Thyroid gland (tissue), 4 donors: ENCODE measurements at regions not wholly inside any gene's neighbourhood (a gene's known extent, or its start where the extent isn't known, plus 50 kb on each side); places are given as distances from the start of the nearest gene placed in this dataset.

Experiments used
- CTCF ChIP-seq, 6 experiments: fragments of 200-600 bp in 3 of 6; fragments of 450-650 bp in 3 of 6; sonication (generic) in 3 of 6; IDR thresholded peaks; one replicate each; pipeline ENCODE4 v1.5.1; 2016 to 2019; ENCODE audit warnings: antibody characterized with exemption in 6 of 6, mild to moderate bottlenecking in 2 of 6, inconsistent platforms in 1 of 6, moderate library complexity in 1 of 6
- POLR2A ChIP-seq, 2 donors: fragments of 450-650 bp; IDR thresholded peaks; one replicate each; pipeline ENCODE4 v1.6.1; 2017; ENCODE audit warnings: antibody characterized with exemption in 2 of 2, mild to moderate bottlenecking in 2 of 2, moderate library complexity in 1 of 2

GRCh38 chr20:2242678-2243077 is 53.1 kb upstream of the TGM3 start:
- TF ChIP-seq POLR2A (IDR thresholded peaks at IDR 0.05) (no peak), CTCF (IDR thresholded peaks at IDR 0.05) (no peak)
